ENCODE measurements at regions not wholly inside any gene's neighbourhood (a gene's known extent, or its start where the extent isn't known, plus 50 kb on each side); places are given as distances from the start of the nearest gene placed in this dataset.

DNA sequence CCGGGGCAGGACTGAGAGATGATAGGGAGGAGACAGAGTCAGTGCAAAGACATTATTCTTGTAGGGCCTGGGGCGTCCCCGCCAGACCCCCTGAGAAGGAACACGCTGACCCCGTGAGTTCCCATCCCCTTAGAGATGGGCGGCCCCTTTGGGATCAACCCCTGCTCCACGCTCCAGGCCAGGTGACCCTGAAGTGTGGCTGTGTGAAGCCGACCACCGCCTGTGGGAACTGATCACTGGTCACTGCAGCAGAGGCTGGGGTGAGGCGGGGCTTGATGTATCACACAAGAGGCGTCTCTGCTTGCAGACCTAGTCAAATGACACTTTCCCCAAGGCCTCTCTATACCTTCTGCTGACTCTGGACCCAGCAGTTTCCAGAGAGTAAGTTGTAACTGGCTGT is 157.4 kb upstream of the TWIST2 start:
- no peak for DNase-seq (ENCODE audit: low read depth)
- TF ChIP-seq, protein P1, sequence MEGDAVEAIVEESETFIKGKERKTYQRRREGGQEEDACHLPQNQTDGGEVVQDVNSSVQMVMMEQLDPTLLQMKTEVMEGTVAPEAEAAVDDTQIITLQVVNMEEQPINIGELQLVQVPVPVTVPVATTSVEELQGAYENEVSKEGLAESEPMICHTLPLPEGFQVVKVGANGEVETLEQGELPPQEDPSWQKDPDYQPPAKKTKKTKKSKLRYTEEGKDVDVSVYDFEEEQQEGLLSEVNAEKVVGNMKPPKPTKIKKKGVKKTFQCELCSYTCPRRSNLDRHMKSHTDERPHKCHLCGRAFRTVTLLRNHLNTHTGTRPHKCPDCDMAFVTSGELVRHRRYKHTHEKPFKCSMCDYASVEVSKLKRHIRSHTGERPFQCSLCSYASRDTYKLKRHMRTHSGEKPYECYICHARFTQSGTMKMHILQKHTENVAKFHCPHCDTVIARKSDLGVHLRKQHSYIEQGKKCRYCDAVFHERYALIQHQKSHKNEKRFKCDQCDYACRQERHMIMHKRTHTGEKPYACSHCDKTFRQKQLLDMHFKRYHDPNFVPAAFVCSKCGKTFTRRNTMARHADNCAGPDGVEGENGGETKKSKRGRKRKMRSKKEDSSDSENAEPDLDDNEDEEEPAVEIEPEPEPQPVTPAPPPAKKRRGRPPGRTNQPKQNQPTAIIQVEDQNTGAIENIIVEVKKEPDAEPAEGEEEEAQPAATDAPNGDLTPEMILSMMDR (IDR thresholded peaks at IDR 0.05; ENCODE audit: control insufficient read depth, extremely low read depth, insufficient read depth) = no peak
- H3K4me3 ChIP-seq (ENCODE audit: low read depth, low read length) = no peak overlapping the region

DNA sequence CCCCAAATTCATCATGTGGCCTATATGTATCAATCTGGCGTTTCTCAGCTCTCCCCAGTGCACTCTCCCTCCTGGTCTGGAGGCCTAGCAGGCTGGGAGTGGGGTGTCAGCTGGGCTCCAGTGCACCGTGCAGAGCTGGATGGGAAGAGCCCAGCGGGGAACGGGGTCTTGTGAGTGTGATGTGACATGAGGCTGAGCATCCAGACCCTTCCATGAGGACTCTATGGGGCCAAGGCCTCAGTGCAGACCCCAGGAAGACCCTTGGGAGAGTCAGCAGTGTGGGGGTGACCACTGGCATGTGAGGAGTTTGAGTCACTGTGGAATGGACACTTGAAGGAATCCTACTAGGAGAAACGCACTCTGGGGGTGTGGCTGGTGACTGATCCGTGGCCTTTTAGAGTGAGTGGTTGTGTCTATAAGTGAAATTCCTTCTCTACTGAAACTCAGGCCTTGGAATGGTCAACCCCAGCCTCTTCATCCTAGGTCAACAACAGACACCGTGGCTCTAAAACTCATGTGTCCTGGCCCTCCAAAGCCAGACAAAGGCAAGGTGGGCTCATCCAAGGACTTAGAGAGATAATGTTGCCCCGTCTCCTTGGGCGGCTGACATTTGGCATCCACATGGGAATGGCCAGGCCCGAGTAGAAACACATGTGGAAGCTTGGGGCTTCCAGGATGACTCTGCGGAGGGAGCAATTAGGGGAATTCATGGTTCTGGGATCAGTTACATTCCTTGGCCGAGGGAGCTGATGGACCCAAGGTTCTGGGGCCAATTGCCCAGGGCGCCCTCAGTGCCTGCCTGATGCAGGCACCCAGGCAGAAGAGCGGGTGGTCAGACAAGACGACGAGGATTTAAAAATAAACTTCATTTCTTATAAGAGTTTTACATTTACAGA is 156.0 kb upstream of the TWIST2 start:
- DNase-seq (ENCODE audit: low read depth) = no peak
- TF ChIP-seq, protein P1 (IDR thresholded peaks at IDR 0.05; ENCODE audit: control insufficient read depth, extremely low read depth, insufficient read depth) = no peak
- H3K4me3 ChIP-seq (ENCODE audit: low read depth, low read length) = no peak overlapping the region

DNA sequence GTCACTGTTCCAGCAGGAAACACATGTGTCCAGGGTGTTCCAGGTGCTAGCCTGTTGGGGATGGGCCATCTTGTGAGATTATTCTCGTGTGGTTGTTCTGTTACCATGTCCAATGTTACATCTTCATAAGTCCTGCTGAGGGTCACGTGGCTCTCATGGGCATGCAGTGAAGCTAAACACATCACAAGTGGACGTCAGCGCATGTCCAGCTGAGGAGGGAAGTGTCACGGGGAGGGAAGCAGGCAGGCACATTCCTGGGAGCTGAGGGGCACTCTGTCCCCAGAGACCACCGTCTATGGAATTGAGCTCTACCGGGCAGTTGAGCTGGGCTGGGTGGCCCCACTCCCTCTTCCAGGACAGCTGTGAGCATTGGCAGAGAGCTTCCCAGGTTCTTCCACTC is 155.3 kb upstream of the TWIST2 start:
- DNase-seq (ENCODE audit: low read depth) = no peak
- TF ChIP-seq, protein P1 (IDR thresholded peaks at IDR 0.05; ENCODE audit: control insufficient read depth, extremely low read depth, insufficient read depth) = no peak

DNA sequence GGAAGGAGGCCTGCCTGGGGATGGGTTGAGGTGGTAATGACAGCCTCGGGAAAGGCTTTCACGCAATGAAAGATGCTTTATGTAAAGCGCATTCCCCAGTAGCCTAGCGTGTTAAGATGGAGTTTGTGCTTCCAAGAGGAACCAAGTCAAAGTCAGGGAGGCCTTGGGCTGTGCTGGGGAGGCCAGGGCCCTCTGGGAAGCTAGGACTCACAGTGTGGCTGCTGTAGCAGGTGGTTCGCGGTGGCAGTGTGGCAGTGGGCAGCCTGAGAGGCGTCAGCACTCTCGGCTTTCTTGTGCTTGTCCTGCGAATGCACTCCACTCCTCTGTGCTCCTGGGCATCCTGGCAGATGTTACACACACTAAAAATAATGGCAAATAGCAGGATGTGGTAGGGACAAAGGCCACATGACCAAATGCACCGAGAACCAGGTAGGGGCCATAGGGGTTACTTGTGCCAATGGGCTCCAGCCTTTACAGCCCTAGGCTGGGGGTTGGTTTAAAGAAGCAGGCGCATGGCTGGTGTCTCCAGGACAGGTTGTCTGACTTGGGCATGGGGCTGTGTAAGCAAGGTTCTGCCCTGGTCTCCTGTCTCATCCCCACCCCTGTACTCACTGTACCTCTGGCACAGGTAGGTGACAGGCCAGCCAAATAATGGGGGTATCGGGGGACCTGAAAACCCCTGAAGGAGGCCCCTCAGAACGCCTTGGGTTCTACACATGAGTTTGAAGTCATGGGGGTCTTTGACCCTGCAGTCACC is 154.4 kb upstream of the TWIST2 start:
- TF ChIP-seq, protein P1 (IDR thresholded peaks at IDR 0.05; ENCODE audit: control insufficient read depth, extremely low read depth, insufficient read depth) = no peak
- DNase-seq (ENCODE audit: low read depth) = no peak

More for the DNA sequence above, 155.3 kb upstream of the TWIST2 start:
- H3K4me3 ChIP-seq (ENCODE audit: low read depth, low read length) = no peak overlapping the region

DNA sequence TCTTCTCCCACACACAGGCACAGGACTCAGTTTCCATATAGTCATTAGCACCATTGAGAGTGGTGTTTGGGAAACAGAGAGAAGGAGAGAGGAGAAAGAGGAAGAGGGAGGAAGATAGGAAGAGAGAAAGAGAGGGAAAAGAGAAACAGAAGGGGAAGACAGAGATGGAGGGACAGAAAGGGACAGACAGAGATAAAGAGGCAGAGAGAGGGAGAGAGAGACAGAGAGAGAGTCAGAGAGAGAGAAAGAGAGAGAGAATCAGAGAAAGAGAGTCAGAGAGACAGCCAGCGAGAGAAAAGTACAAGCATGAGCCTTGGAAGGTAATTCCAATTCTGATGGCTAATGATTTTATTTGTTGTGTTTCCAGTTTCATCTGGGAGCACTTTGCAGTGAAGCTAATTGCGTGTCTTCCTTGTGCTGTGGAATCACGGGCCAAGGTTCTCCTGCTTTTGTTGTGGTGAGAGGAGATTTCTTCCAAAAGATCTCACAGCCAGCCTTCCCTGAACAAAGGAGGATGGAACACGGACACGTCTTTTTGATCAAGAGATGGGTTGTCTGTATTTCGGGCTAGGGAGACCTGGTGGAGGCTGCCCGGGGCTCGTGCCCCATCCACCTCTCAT is 153.6 kb upstream of the TWIST2 start:
- DNase-seq (ENCODE audit: low read depth) = no peak
- TF ChIP-seq, protein P1 (IDR thresholded peaks at IDR 0.05; ENCODE audit: control insufficient read depth, extremely low read depth, insufficient read depth) = no peak
- no peak overlapping the region for H3K4me3 ChIP-seq (ENCODE audit: low read depth, low read length)

More for the DNA sequence above, 154.4 kb upstream of the TWIST2 start:
- H3K4me3 ChIP-seq (ENCODE audit: low read depth, low read length) = no peak overlapping the region

DNA sequence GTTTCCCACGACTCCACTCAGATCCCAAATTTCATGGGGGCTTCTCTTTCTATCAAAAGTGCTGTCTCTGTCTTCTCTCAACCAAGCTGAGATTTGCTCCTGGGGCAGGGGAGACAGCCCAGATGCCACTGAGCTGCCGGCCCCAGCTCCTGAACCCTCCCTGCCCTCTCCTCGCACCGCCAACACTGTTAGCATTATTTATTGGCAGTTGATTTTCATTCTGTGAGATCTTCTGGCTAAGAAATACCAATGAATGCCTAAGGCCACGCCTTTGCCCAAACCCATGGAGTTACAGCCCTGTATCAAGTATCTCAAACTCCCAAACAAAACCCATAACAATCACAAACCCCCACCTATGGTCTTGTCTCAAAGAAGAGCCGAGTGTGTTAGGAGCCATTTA is 153.0 kb upstream of the TWIST2 start:
- DNase-seq (ENCODE audit: low read depth) = no peak
- H3K4me3 ChIP-seq (ENCODE audit: low read depth, low read length) = no peak overlapping the region
- TF ChIP-seq, protein P1 (IDR thresholded peaks at IDR 0.05; ENCODE audit: control insufficient read depth, extremely low read depth, insufficient read depth) = no peak
